K562 (cell line): ENCODE measurements at regions not wholly inside any gene's neighbourhood (a gene's known extent, or its start where the extent isn't known, plus 50 kb on each side); places are given as distances from the start of the nearest gene placed in this dataset.

Experiments
- ATAC-seq: fragments of 200-7000 bp; cut with Tn5 transposase; 3 replicates; pipeline ENCODE4 v1.9.1; 2020; ENCODE audit warnings: moderate library complexity
- BruUV-seq: library from RNA; stranded (reverse); fragments of 400-500 nt; replicated peaks from 2 replicates; lab custom pipeline; 2021; lab: Mats Ljungman, UMichigan
- CTCF ChIA-PET: fragments of 300-600 bp; formaldehyde crosslinking; extraction: SDS; loops from one replicate; lab custom pipeline; 2021; ENCODE audit warnings: low intra/inter-chr PET ratio; lab: Yijun Ruan, JAX
- POLR2A ChIA-PET: fragments of 300-600, 350-650 bp; sonication (Branson Sonifier 250); formaldehyde crosslinking; extraction: SDS; loops from one replicate; lab custom pipeline; 2021; ENCODE audit warnings: antibody characterized with exemption, inconsistent platforms; lab: Yijun Ruan, JAX
- DNase-seq, 4 experiments: peaks; one replicate each; pipeline versions ENCODE4 v3.0.0 to v3.0.0-alpha.2; 2011 to 2018; ENCODE audit warnings: low spot score in 3 of 4, mixed read lengths in 3 of 4; ENCODE audit errors: extremely low read depth in 1 of 4
- FAIRE-seq: peaks from 2 replicates; lab custom pipeline; 2011; peaks lifted over from hg19 to GRCh38; lab: Jason Lieb, UNC
- H2AFZ ChIP-seq: 2 replicates; pipeline ENCODE4 v1.6.0; 2011; ENCODE audit warnings: low read depth, low read length, control low read depth, inconsistent platforms
- H3K27ac ChIP-seq: fragments of 200-600 bp; 3 replicates; pipeline ENCODE4 v1.8.0; 2011; ENCODE audit warnings: low read depth, mild to moderate bottlenecking, control low read depth, inconsistent platforms, low read length, moderate library complexity, mixed read lengths; ENCODE audit errors: extremely low read depth
- H3K27me3 ChIP-seq, 2 experiments: fragments of 300-600 bp in 1 of 2; 2 replicates in 1 of 2; 3 replicates in 1 of 2; pipeline versions ENCODE4 v1.6.0 to v1.8.0; 2011; ENCODE audit warnings: inconsistent platforms in 2 of 2, low read length in 2 of 2, mild to moderate bottlenecking in 1 of 2, mixed read lengths in 1 of 2, moderate library complexity in 1 of 2; ENCODE audit not compliant: control insufficient read depth in 2 of 2, insufficient read depth in 2 of 2
- H3K36me3 ChIP-seq: fragments of 300-600 bp; 3 replicates; pipeline ENCODE4 v1.8.0; 2011; ENCODE audit warnings: mild to moderate bottlenecking, low read length, inconsistent platforms; ENCODE audit not compliant: control insufficient read depth, insufficient read depth
- H3K4me1 ChIP-seq, 2 experiments: fragments of 200-600 bp in 1 of 2; replicated peaks in 1 of 2; 2 replicates in 1 of 2; 3 replicates in 1 of 2; pipeline versions ENCODE4 v1.5.1 to v1.8.0; 2011; ENCODE audit warnings: inconsistent platforms in 2 of 2, low read length in 2 of 2, mild to moderate bottlenecking in 1 of 2, mixed read lengths in 1 of 2, moderate library complexity in 1 of 2; ENCODE audit not compliant: control insufficient read depth in 2 of 2, insufficient read depth in 2 of 2
- H3K4me2 ChIP-seq: 2 replicates; pipeline ENCODE4 v1.6.1; 2011; ENCODE audit warnings: low read length, control low read depth, inconsistent platforms, mixed read lengths; ENCODE audit not compliant: insufficient read depth
- H3K4me3 ChIP-seq: fragments of 200-600 bp; sonication (generic), shearing (Covaris generic); 2 replicates; pipeline ENCODE4 v1.5.1; 2016; ENCODE audit warnings: control low read depth, inconsistent platforms
- H3K79me2 ChIP-seq: fragments of 200-600 bp; 3 replicates; pipeline ENCODE4 v1.8.0; 2011; ENCODE audit warnings: low read length, inconsistent platforms; ENCODE audit not compliant: control insufficient read depth, insufficient read depth
- H3K9ac ChIP-seq, 2 experiments: 2 replicates each; pipeline versions ENCODE4 v1.6.0 to v1.6.1; 2011; ENCODE audit warnings: low read depth in 2 of 2, low read length in 2 of 2, control low read depth in 1 of 2, inconsistent platforms in 1 of 2, mild to moderate bottlenecking in 1 of 2, mixed read lengths in 1 of 2; ENCODE audit not compliant: insufficient read depth in 1 of 2
- H3K9me1 ChIP-seq: one replicate; pipeline ENCODE4 v1.6.0; 2011; ENCODE audit warnings: inconsistent platforms, mild to moderate bottlenecking, low read length, moderate library complexity; ENCODE audit not compliant: control insufficient read depth, insufficient read depth
- H3K9me3 ChIP-seq: replicated peaks from 2 replicates; pipeline ENCODE4 v1.5.1; 2011; ENCODE audit warnings: low read depth, low read length, inconsistent platforms; ENCODE audit not compliant: control insufficient read depth, insufficient read depth
- H4K20me1 ChIP-seq: replicated peaks from 2 replicates; pipeline ENCODE4 v1.6.1; 2011; ENCODE audit warnings: low read length, inconsistent platforms, mixed read lengths; ENCODE audit not compliant: control insufficient read depth, insufficient read depth
- CCAR2 ChIP-seq: fragments of 200-400 bp; formaldehyde crosslinking; IDR thresholded peaks from 2 replicates; pipeline ENCODE4 v1.6.1; 2017; ENCODE audit warnings: mild to moderate bottlenecking, low read depth, low read length
- SETDB1 ChIP-seq: IDR thresholded peaks from one replicate; pipeline ENCODE4 v1.6.1; 2012; ENCODE audit warnings: low read length, control low read depth, inconsistent platforms
- ZNF79 ChIP-seq: fragments of 250-450 bp; sonication (Bioruptor Pico); IDR thresholded peaks from 2 replicates; pipeline ENCODE4 v1.4.0; 2020; ENCODE audit warnings: low read depth, mild to moderate bottlenecking, moderate library complexity
- WGBS: fragments of 100-300 bp; shearing (Covaris generic); methylation state at CpG from one replicate; pipeline ENCODE4 v1.1.6; 2016; ENCODE audit warnings: low coverage, mixed read lengths; ENCODE audit not compliant: insufficient coverage; ENCODE audit errors: missing lambda C conversion rate; 5-methylcytosine and 5-hydroxymethylcytosine counted together
- in situ Hi-C: fragments of 300-500 bp; cut with MboI; formaldehyde crosslinking; loops from 4 replicates; pipeline ENCODE4 v1.15.0; 2018; ENCODE audit warnings: inconsistent platforms, mixed read lengths
- intact Hi-C: fragments of 100-400 bp; cut with micrococcal nuclease; formaldehyde crosslinking; loops from 2 replicates; pipeline ENCODE4 v1.14.2; 2022
- TF ChIP-seq, protein P1 (sequence below): sonication (generic); formaldehyde crosslinking; IDR thresholded peaks from 2 replicates; pipeline ENCODE4 v1.8.0; 2023; ENCODE audit warnings: mild to moderate bottlenecking, missing genetic modification reagents
- TF ChIP-seq, protein P2 (sequence below): fragments of 450-650 bp; IDR thresholded peaks from one replicate; pipeline ENCODE4 v1.6.1; 2018; ENCODE audit warnings: mild to moderate bottlenecking, moderate library complexity; ENCODE audit not compliant: partially characterized antibody

DNA sequence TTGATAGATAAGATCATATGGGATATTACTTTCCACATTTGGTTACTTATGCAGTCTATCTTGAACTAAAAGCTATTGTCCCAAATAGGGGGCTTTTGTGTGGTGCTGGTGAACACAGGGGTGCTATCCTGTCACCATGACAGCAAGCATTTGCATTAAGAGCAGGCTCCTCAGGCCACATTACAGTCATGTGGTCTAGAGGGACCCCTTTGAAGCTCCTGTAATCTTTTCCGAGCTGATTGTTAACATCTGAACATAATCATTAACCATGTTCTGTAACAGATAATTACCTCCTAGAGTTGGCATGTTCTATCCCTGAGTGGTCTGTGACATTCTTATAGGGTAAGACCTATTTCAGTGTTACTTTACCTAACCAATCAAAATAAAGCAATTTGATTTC, 178.8 kb downstream of the KTN1 start:
- Histone ChIP-seq H3K9ac (no peak overlapping the region), H3K4me3 (no peak overlapping the region), H3K36me3 (no peaks in the 10 kb centered on the region), H3K79me2 (no peaks in the 10 kb centered on the region), H3K4me2 (no peak overlapping the region), H3K27ac (no peak overlapping the region), H4K20me1 (no peaks in the 10 kb centered on the region), H3K9me1 (no peaks in the 10 kb centered on the region), H2AFZ (no peak overlapping the region), H3K4me1 (no peaks in the 10 kb centered on the region), H3K9me3 (no peaks in the 10 kb centered on the region), H3K27me3 (peaks cover 3 to 11% of the 10 kb centered on the region in 2 experiments; a peak in 3 of 5 replicates)
- DNase-seq (no peak), FAIRE-seq (no peak), ATAC-seq (no peak)
- ChIA-PET CTCF (no interaction called here), POLR2A (no interaction called here)
- intact Hi-C loops (no loop called here), in situ Hi-C loops (no loop called here)
- TF ChIP-seq, protein P1, sequence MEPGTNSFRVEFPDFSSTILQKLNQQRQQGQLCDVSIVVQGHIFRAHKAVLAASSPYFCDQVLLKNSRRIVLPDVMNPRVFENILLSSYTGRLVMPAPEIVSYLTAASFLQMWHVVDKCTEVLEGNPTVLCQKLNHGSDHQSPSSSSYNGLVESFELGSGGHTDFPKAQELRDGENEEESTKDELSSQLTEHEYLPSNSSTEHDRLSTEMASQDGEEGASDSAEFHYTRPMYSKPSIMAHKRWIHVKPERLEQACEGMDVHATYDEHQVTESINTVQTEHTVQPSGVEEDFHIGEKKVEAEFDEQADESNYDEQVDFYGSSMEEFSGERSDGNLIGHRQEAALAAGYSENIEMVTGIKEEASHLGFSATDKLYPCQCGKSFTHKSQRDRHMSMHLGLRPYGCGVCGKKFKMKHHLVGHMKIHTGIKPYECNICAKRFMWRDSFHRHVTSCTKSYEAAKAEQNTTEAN (CRISPR knock-in tag), result no peak
- TF ChIP-seq, protein P2, sequence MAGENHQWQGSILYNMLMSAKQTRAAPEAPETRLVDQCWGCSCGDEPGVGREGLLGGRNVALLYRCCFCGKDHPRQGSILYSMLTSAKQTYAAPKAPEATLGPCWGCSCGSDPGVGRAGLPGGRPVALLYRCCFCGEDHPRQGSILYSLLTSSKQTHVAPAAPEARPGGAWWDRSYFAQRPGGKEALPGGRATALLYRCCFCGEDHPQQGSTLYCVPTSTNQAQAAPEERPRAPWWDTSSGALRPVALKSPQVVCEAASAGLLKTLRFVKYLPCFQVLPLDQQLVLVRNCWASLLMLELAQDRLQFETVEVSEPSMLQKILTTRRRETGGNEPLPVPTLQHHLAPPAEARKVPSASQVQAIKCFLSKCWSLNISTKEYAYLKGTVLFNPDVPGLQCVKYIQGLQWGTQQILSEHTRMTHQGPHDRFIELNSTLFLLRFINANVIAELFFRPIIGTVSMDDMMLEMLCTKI, result no peak
- TF ChIP-seq ZNF79 (CRISPR knock-in tag) (no peak), SETDB1 (no peak), CCAR2 (no peak)
- WGBS, result 0% methylated on average over 1 of the region's 1 CpG
- no TSS peak for BruUV-seq
